HCT116 (cell line): ENCODE measurements at regions not wholly inside any gene's neighbourhood (a gene's known extent, or its start where the extent isn't known, plus 50 kb on each side); places are given as distances from the start of the nearest gene placed in this dataset.

Source experiments
- ATAC-seq: fragments of 200-7000 bp; cut with Tn5 transposase; 2 replicates; pipeline ENCODE4 v1.9.1; 2020; ENCODE audit warnings: mild to moderate bottlenecking, moderate library complexity
- BruUV-seq: library from RNA; stranded (reverse); fragments of 400-500 nt; replicated peaks from 2 replicates; lab custom pipeline; 2021; lab: Mats Ljungman, UMichigan
- CTCF ChIA-PET: fragments of 300-600 bp; sonication (Branson Sonifier 250); formaldehyde crosslinking; loops from one replicate; lab custom pipeline; 2021; ENCODE audit warnings: antibody characterized with exemption; lab: Charles Lee
- POLR2A ChIA-PET: fragments of 300-600, 350-600 bp; sonication (Branson Sonifier 250); formaldehyde crosslinking; loops from one replicate; lab custom pipeline; 2021; ENCODE audit warnings: antibody characterized with exemption; lab: Charles Lee
- RAD21 ChIA-PET, 2 experiments: fragments of 300-600 bp; sonication (Branson Sonifier 250); formaldehyde crosslinking; loops; one replicate each; lab custom pipeline; 2023; ENCODE audit warnings: low total read pairs in 2 of 2; ENCODE audit not compliant: uncharacterized antibody in 2 of 2, unreplicated experiment in 2 of 2, low non-redundant PET in 1 of 2; lab: Charles Lee
- DNase-seq: peaks from one replicate; pipeline ENCODE4 v3.0.0-alpha.2; 2010; ENCODE audit warnings: low read depth, low spot score
- H2AFZ ChIP-seq: fragments of 200-600 bp; shearing (Covaris generic), sonication (generic); 2 replicates; pipeline ENCODE4 v1.6.1; 2017; ENCODE audit warnings: low read depth, mixed run types, mixed read lengths, antibody characterized with exemption, low read length; ENCODE audit not compliant: poor library complexity, severe bottlenecking
- H3K27ac ChIP-seq: 2 replicates; pipeline ENCODE4 v1.5.1; 2012; ENCODE audit warnings: low read depth, low read length
- H3K27me3 ChIP-seq: fragments of 200-600 bp; sonication (generic); 2 replicates; pipeline ENCODE4 v1.6.1; 2016; ENCODE audit warnings: mixed run types, low read length, mixed read lengths; ENCODE audit not compliant: insufficient read depth
- H3K36me3 ChIP-seq, 2 experiments: fragments of 200-500 bp in 1 of 2; fragments of 200-600 bp in 1 of 2; sonication (Bioruptor generic) in 1 of 2; sonication (generic) in 1 of 2; 2 replicates each; pipeline versions ENCODE4 v1.5.1 to v1.6.1; 2014 to 2016; ENCODE audit warnings: low read length in 2 of 2, inconsistent platforms in 1 of 2, mixed read lengths in 1 of 2, mixed run types in 1 of 2; ENCODE audit not compliant: insufficient read depth in 2 of 2, control insufficient read depth in 1 of 2
- H3K4me1 ChIP-seq, 2 experiments: fragments of 200-600 bp in 1 of 2; sonication (generic) in 1 of 2; 2 replicates each; pipeline versions ENCODE4 v1.5.1 to v1.6.1; 2012 to 2017; ENCODE audit warnings: low read length in 2 of 2, inconsistent platforms in 1 of 2, mild to moderate bottlenecking in 1 of 2, mixed read lengths in 1 of 2, mixed run types in 1 of 2, moderate library complexity in 1 of 2; ENCODE audit not compliant: insufficient read depth in 2 of 2, control insufficient read depth in 1 of 2
- H3K4me2 ChIP-seq: fragments of 200-600 bp; sonication (generic); 2 replicates; pipeline ENCODE4 v1.6.1; 2017; ENCODE audit warnings: mixed run types, low read length, mixed read lengths
- H3K4me3 ChIP-seq, 2 experiments: fragments of 200-600 bp in 1 of 2; sonication (generic) in 1 of 2; replicated peaks in 1 of 2; 2 replicates each; pipeline ENCODE4 v1.5.1; 2011 to 2016; ENCODE audit warnings: low read length in 2 of 2, control low read depth in 1 of 2, low read depth in 1 of 2, mild to moderate bottlenecking in 1 of 2, mixed read lengths in 1 of 2, mixed run types in 1 of 2
- H3K79me2 ChIP-seq: fragments of 200-600 bp; sonication (generic); 2 replicates; pipeline ENCODE4 v1.6.1; 2017; ENCODE audit warnings: mild to moderate bottlenecking, mixed run types, low read length, moderate library complexity, mixed read lengths; ENCODE audit not compliant: insufficient read depth
- H3K9ac ChIP-seq: fragments of 200-600 bp; sonication (generic); 2 replicates; pipeline ENCODE4 v1.6.1; 2016; ENCODE audit warnings: low read length, mixed read lengths
- H3K9me2 ChIP-seq: fragments of 200-600 bp; sonication (generic), shearing (Covaris generic); 2 replicates; pipeline ENCODE4 v1.6.1; 2017; ENCODE audit warnings: mixed run types, mild to moderate bottlenecking, moderate library complexity; ENCODE audit not compliant: insufficient read depth
- H3K9me3 ChIP-seq, 2 experiments: fragments of 200-500 bp in 1 of 2; fragments of 200-600 bp in 1 of 2; sonication (Bioruptor generic) in 1 of 2; sonication (generic) in 1 of 2; 2 replicates each; pipeline ENCODE4 v1.6.1; 2014 to 2017; ENCODE audit warnings: low read length in 2 of 2, mixed read lengths in 2 of 2, inconsistent platforms in 1 of 2, low read depth in 1 of 2, mild to moderate bottlenecking in 1 of 2, mixed run types in 1 of 2, moderate library complexity in 1 of 2; ENCODE audit not compliant: control insufficient read depth in 1 of 2, insufficient read depth in 1 of 2
- H4K20me1 ChIP-seq: fragments of 200-600 bp; sonication (generic), shearing (Covaris generic); 2 replicates; pipeline ENCODE4 v1.6.1; 2017; ENCODE audit warnings: mixed run types, mild to moderate bottlenecking, moderate library complexity; ENCODE audit not compliant: insufficient read depth
- CBX3 ChIP-seq: IDR thresholded peaks from 2 replicates; pipeline ENCODE4 v1.6.1; 2012; ENCODE audit warnings: low read depth
- CEBPB ChIP-seq: IDR thresholded peaks from 2 replicates; pipeline ENCODE4 v1.6.1; 2012; ENCODE audit warnings: low read depth
- ELF1 ChIP-seq: IDR thresholded peaks from 2 replicates; pipeline ENCODE4 v1.6.1; 2012; ENCODE audit warnings: low read depth, borderline replicate concordance
- EZH2phosphoT487 ChIP-seq: fragments of 200-600 bp; IDR thresholded peaks from 2 replicates; pipeline ENCODE4 v1.6.1; 2018; ENCODE audit warnings: antibody characterized with exemption, borderline replicate concordance
- FOSL1 ChIP-seq: IDR thresholded peaks from 2 replicates; pipeline ENCODE4 v1.6.1; 2012; ENCODE audit warnings: low read depth
- POLR2A ChIP-seq: IDR thresholded peaks from 2 replicates; pipeline ENCODE4 v1.7.0; 2011; ENCODE audit warnings: borderline replicate concordance; ENCODE audit not compliant: insufficient read depth, insufficient read length; ENCODE audit errors: extremely low read depth
- POLR2AphosphoS5 ChIP-seq: IDR thresholded peaks from 2 replicates; pipeline ENCODE4 v1.6.1; 2011; ENCODE audit warnings: mild to moderate bottlenecking, low read depth, low read length, moderate library complexity
- SP1 ChIP-seq: IDR thresholded peaks from 2 replicates; pipeline ENCODE4 v1.6.1; 2012; ENCODE audit warnings: low read depth
- TCF7L2 ChIP-seq: IDR thresholded peaks from 2 replicates; pipeline ENCODE4 v1.7.0; 2011; ENCODE audit warnings: borderline replicate concordance, inconsistent platforms; ENCODE audit not compliant: insufficient read depth, insufficient read length; ENCODE audit errors: extremely low read depth
- ZNF274 ChIP-seq: fragments of 200-500 bp; sonication (Bioruptor generic); IDR thresholded peaks from 2 replicates; pipeline ENCODE4 v1.6.1; 2014; ENCODE audit warnings: mild to moderate bottlenecking, low read depth, low read length, inconsistent platforms
- intact Hi-C: fragments of 100-400 bp; cut with micrococcal nuclease; formaldehyde crosslinking; loops from 2 replicates; pipeline ENCODE4 v1.10.0; 2022
- TF ChIP-seq, protein P1 (sequence below): IDR thresholded peaks from 2 replicates; pipeline ENCODE4 v1.6.1; 2012; ENCODE audit warnings: low read depth
- TF ChIP-seq, protein P2 (sequence below): IDR thresholded peaks from 2 replicates; pipeline ENCODE4 v1.6.1; 2012

DNA sequence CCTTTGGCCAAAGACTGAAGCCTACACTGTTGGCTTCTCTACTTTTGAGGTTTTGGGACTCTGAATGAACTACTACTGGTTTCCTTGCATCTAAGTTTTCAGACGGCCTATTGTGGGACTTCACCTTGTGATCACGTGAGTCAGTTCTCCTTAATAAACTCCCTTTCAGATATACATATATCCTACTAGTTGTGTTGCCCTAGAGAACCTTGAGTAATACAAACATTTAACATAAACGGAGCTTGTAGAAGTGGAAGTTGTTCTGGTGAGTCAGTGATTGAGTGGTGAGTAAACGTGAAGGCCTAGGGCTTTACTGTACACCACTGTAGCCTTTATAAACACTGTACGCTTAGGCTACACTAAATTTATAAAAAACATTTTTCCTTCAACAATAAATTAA, 107.2 kb upstream of the CDH2 start:
- Histone ChIP-seq H3K79me2 (no peaks in the 10 kb centered on the region), H3K4me2 (no peak overlapping the region), H4K20me1 (no peaks in the 10 kb centered on the region), H3K27ac (no peak overlapping the region), H3K4me1 (no peaks in the 10 kb centered on the region), H3K36me3 (no peaks in the 10 kb centered on the region), H3K9me2 (no peaks in the 10 kb centered on the region), H3K27me3 (no peaks in the 10 kb centered on the region), H2AFZ (no peak overlapping the region), H3K9ac (no peak overlapping the region), H3K4me3 (no peak overlapping the region), H3K9me3 (no peaks in the 10 kb centered on the region)
- BruUV-seq = no TSS peak
- RAD21 ChIA-PET = no interaction called here
- POLR2A ChIA-PET = no interaction called here
- intact Hi-C loops = no loop called here
- CTCF ChIA-PET = no interaction called here
- DNase-seq (no peak), ATAC-seq (no peak)
- TF ChIP-seq SP1 (no peak), TCF7L2 (no peak), EZH2phosphoT487 (no peak), FOSL1 (no peak), POLR2AphosphoS5 (no peak), CEBPB (no peak), ELF1 (no peak), CBX3 (no peak), ZNF274 (no peak), POLR2A (no peak)
- TF ChIP-seq, protein P1, sequence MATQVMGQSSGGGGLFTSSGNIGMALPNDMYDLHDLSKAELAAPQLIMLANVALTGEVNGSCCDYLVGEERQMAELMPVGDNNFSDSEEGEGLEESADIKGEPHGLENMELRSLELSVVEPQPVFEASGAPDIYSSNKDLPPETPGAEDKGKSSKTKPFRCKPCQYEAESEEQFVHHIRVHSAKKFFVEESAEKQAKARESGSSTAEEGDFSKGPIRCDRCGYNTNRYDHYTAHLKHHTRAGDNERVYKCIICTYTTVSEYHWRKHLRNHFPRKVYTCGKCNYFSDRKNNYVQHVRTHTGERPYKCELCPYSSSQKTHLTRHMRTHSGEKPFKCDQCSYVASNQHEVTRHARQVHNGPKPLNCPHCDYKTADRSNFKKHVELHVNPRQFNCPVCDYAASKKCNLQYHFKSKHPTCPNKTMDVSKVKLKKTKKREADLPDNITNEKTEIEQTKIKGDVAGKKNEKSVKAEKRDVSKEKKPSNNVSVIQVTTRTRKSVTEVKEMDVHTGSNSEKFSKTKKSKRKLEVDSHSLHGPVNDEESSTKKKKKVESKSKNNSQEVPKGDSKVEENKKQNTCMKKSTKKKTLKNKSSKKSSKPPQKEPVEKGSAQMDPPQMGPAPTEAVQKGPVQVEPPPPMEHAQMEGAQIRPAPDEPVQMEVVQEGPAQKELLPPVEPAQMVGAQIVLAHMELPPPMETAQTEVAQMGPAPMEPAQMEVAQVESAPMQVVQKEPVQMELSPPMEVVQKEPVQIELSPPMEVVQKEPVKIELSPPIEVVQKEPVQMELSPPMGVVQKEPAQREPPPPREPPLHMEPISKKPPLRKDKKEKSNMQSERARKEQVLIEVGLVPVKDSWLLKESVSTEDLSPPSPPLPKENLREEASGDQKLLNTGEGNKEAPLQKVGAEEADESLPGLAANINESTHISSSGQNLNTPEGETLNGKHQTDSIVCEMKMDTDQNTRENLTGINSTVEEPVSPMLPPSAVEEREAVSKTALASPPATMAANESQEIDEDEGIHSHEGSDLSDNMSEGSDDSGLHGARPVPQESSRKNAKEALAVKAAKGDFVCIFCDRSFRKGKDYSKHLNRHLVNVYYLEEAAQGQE = no peak
- TF ChIP-seq, protein P2, sequence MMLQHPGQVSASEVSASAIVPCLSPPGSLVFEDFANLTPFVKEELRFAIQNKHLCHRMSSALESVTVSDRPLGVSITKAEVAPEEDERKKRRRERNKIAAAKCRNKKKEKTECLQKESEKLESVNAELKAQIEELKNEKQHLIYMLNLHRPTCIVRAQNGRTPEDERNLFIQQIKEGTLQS = no peak
